Suprapubic skin (tissue), 4 donors: ENCODE measurements at regions not wholly inside any gene's neighbourhood (a gene's known extent, or its start where the extent isn't known, plus 50 kb on each side); places are given as distances from the start of the nearest gene placed in this dataset.

ENCODE experiments used
- DNase-seq, 2 donors: peaks; one replicate each; pipeline ENCODE4 v3.0.0-alpha.2; 2019; ENCODE audit warnings: low spot score in 2 of 2
- H3K27ac ChIP-seq: fragments of 200-600 bp; sonication (generic); one replicate; pipeline ENCODE4 v1.5.1; 2019
- H3K27me3 ChIP-seq: fragments of 200-600 bp; sonication (generic); one replicate; pipeline ENCODE4 v1.5.1; 2019
- H3K36me3 ChIP-seq: fragments of 200-600 bp; sonication (generic); one replicate; pipeline ENCODE4 v1.5.1; 2019
- H3K4me1 ChIP-seq: fragments of 200-600 bp; sonication (generic); one replicate; pipeline ENCODE4 v1.5.1; 2019
- H3K4me3 ChIP-seq: fragments of 200-600 bp; sonication (generic); one replicate; pipeline ENCODE4 v1.5.1; 2019; ENCODE audit warnings: mild to moderate bottlenecking
- H3K9me3 ChIP-seq: fragments of 200-600 bp; sonication (generic); one replicate; pipeline ENCODE4 v1.5.1; 2019
- EP300 ChIP-seq: sonication (generic); formaldehyde crosslinking; IDR thresholded peaks from one replicate; pipeline ENCODE4 v1.6.1; 2017; ENCODE audit warnings: antibody characterized with exemption
- POLR2A ChIP-seq, 2 donors: fragments of 450-650 bp; IDR thresholded peaks; one replicate each; pipeline ENCODE4 v1.6.1; 2017; ENCODE audit warnings: antibody characterized with exemption in 2 of 2, mild to moderate bottlenecking in 2 of 2, moderate library complexity in 2 of 2
- POLR2AphosphoS5 ChIP-seq, 3 donors: sonication (generic); formaldehyde crosslinking; IDR thresholded peaks; one replicate each; pipeline ENCODE4 v1.6.1; 2017; ENCODE audit warnings: antibody characterized with exemption in 3 of 3
- WGBS: methylation state at CpG from one replicate; pipeline ENCODE4 v1.1.5; 2018; 5-methylcytosine and 5-hydroxymethylcytosine counted together
- TF ChIP-seq, protein P1 (sequence below), 2 donors: fragments of 200-600 bp in 1 of 2; fragments of 450-650 bp in 1 of 2; sonication (generic) in 1 of 2; IDR thresholded peaks; one replicate each; pipeline ENCODE4 v1.5.1; 2016 to 2019; ENCODE audit warnings: antibody characterized with exemption in 2 of 2, mild to moderate bottlenecking in 1 of 2, moderate library complexity in 1 of 2

DNA sequence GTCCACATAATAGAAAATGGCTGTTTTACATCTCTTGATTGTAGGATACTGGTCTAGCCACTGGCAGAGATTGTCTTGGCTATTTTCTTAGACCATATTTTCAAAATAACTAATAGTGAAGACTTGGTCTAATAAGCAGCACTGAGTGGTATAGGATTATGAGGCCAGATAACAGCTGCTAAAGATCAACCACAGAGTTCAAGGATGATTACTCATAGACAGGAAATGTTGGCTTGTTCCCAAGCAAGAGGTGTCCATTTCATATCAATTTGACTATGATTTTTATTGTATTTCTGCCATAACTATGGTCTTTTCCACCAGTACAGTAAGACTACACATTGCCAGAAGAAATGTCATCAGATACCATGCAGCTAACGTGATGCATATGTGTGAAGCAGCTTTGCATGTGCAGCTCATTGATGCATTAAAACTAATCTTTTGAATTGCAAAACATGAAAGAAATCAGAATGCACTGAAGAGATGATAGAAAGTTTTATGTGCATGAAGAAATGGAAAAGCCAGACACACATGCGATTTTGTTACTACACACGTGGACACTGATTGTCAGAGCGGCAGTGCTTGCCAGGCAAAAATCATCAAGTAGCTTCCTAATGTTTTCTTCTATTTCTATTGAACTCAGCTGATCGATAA, 693.3 kb downstream of the CDH11 start:
- no peaks in the 10 kb centered on the region for H3K9me3 ChIP-seq
- DNase-seq = no peak
- H3K27me3 ChIP-seq = no peaks in the 10 kb centered on the region
- no peak overlapping the region for H3K27ac ChIP-seq
- WGBS = 71% methylated on average over 5 of the region's 5 CpGs
- TF ChIP-seq POLR2A (IDR thresholded peaks at IDR 0.05) = no peak
- TF ChIP-seq, protein P1, sequence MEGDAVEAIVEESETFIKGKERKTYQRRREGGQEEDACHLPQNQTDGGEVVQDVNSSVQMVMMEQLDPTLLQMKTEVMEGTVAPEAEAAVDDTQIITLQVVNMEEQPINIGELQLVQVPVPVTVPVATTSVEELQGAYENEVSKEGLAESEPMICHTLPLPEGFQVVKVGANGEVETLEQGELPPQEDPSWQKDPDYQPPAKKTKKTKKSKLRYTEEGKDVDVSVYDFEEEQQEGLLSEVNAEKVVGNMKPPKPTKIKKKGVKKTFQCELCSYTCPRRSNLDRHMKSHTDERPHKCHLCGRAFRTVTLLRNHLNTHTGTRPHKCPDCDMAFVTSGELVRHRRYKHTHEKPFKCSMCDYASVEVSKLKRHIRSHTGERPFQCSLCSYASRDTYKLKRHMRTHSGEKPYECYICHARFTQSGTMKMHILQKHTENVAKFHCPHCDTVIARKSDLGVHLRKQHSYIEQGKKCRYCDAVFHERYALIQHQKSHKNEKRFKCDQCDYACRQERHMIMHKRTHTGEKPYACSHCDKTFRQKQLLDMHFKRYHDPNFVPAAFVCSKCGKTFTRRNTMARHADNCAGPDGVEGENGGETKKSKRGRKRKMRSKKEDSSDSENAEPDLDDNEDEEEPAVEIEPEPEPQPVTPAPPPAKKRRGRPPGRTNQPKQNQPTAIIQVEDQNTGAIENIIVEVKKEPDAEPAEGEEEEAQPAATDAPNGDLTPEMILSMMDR (IDR thresholded peaks at IDR 0.05) = no peak
- TF ChIP-seq POLR2AphosphoS5 (IDR thresholded peaks at IDR 0.05) = no peak
- TF ChIP-seq EP300 = no peak
- H3K4me1 ChIP-seq = no peaks in the 10 kb centered on the region
- H3K36me3 ChIP-seq = no peaks in the 10 kb centered on the region
- H3K4me3 ChIP-seq = no peak overlapping the region

DNA sequence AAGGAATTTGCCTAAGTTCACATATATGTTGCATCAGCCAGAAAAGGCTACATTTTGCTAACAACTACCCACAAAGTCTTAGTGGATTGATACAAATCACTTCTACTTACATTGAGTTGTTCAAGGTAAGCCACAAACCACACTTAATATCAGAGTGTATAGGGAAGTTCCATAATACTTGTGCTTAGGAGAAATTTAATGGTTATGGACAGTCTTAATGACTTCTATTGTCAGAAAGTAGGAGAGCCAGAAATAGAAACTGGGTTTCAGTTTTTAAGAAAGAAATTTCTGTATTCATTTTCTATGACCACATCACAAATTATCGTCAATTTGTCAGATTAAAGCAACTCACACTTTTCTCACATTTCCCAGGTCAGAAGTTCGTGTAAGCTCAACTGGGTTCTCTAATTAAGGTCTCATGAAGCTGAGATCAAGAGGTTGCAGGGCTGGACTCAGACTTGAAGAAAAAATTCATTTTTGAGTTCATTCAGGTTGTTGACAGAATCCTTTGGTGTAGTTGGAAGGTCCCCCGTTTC, 695.7 kb downstream of the CDH11 start:
- 95% methylated on average over 3 of the region's 3 CpGs for WGBS
- no peak overlapping the region for H3K27ac ChIP-seq
- no peak for DNase-seq
- H3K27me3 ChIP-seq = no peaks in the 10 kb centered on the region
- H3K4me3 ChIP-seq = no peak overlapping the region
- H3K9me3 ChIP-seq = no peaks in the 10 kb centered on the region
- H3K36me3 ChIP-seq = no peaks in the 10 kb centered on the region
- H3K4me1 ChIP-seq = no peaks in the 10 kb centered on the region
- TF ChIP-seq, protein P1 (IDR thresholded peaks at IDR 0.05) = no peak
- TF ChIP-seq POLR2AphosphoS5 (IDR thresholded peaks at IDR 0.05) = no peak
- TF ChIP-seq POLR2A (IDR thresholded peaks at IDR 0.05) = no peak
- TF ChIP-seq EP300 = no peak

DNA sequence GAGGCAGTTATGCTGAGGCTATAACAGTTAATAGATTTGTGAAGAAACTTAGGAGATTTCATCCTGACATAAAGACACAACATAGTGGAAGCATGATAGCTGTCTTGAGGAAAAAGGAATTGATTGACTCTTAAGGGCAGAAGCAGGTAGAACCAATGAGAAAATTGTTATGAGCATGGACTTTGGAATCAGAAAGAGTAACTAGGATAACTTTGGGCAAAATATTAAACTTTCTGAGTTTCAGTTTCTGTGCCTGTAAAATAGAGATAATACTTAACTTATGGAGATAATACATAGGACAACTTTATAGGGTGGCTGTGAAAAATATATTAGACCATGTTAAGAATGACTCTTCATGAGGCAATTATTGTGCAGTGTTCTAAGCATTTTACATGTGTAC, 696.5 kb downstream of the CDH11 start:
- H3K27ac ChIP-seq = no peak overlapping the region
- no peaks in the 10 kb centered on the region for H3K9me3 ChIP-seq
- H3K4me1 ChIP-seq = no peaks in the 10 kb centered on the region
- DNase-seq = no peak
- TF ChIP-seq EP300 = no peak
- TF ChIP-seq POLR2A (IDR thresholded peaks at IDR 0.05) = no peak
- TF ChIP-seq, protein P1 (IDR thresholded peaks at IDR 0.05) = no peak
- TF ChIP-seq POLR2AphosphoS5 (IDR thresholded peaks at IDR 0.05) = no peak
- no peaks in the 10 kb centered on the region for H3K27me3 ChIP-seq
- no peaks in the 10 kb centered on the region for H3K36me3 ChIP-seq
- no peak overlapping the region for H3K4me3 ChIP-seq

DNA sequence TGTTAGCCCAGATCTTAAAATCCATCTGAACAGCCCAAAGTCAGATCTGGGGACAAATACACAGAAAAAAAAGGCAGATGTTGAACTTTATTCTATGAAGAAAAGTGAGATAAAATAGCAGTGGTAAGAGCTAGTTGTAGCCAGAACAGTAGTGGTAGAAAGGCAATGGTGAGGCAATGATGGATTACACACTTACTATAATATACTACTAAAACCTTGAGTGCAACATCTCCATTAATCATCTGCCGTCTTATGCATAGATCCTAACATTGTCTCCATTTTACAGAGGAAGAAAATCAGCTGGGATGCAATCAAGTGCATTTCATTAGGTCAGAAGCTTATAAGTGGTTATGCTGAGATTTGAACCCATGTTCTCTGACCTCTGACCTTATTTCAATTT, 699.6 kb downstream of the CDH11 start:
- Histone ChIP-seq H3K36me3 (no peaks in the 10 kb centered on the region), H3K9me3 (no peaks in the 10 kb centered on the region), H3K4me3 (no peak overlapping the region), H3K27me3 (no peaks in the 10 kb centered on the region), H3K4me1 (no peaks in the 10 kb centered on the region), H3K27ac (no peak overlapping the region)
- TF ChIP-seq POLR2AphosphoS5 (IDR thresholded peaks at IDR 0.05) = no peak
- TF ChIP-seq EP300 = no peak
- TF ChIP-seq, protein P1 (IDR thresholded peaks at IDR 0.05) = no peak
- no peak for TF ChIP-seq POLR2A (IDR thresholded peaks at IDR 0.05)
- DNase-seq = no peak
- WGBS = 97% methylated on average over 1 of the region's 1 CpG

DNA sequence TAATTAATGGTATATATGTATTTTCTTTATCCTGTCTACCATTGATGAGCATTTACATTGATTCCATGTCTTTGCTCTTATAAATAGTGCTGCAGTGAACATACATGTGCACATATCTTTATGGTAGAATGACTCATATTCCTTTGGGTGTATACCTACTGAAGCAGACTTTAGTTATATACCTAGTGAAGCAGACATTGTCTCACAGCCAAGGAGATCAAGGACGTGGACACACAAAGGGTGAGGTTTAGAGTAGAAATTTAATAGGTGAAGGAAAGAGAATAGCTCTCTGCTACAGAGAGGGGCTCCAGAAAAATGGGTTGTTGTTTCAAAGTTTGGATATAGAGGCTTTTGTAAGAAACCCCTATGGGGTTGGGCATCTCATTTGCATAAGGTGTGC, 700.3 kb downstream of the CDH11 start:
- no peaks in the 10 kb centered on the region for H3K27me3 ChIP-seq
- H3K4me3 ChIP-seq = no peak overlapping the region
- H3K4me1 ChIP-seq = peaks cover under 1% of the 10 kb centered on the region
- WGBS = 79% methylated on average over 1 of the region's 1 CpG
- DNase-seq = no peak
- H3K36me3 ChIP-seq = no peaks in the 10 kb centered on the region
- no peaks in the 10 kb centered on the region for H3K9me3 ChIP-seq
- no peak overlapping the region for H3K27ac ChIP-seq
- TF ChIP-seq, protein P1 (IDR thresholded peaks at IDR 0.05) = no peak
- TF ChIP-seq POLR2A (IDR thresholded peaks at IDR 0.05) (no peak), POLR2AphosphoS5 (IDR thresholded peaks at IDR 0.05) (no peak), EP300 (no peak)
